ENCODE measurements at regions not wholly inside any gene's neighbourhood (a gene's known extent, or its start where the extent isn't known, plus 50 kb on each side); places are given as distances from the start of the nearest gene placed in this dataset.

GRCh38 chr5:162227075-162227474 is 159.5 kb downstream of the GABRG2 start:
- Histone ChIP-seq H3K4me1 (ENCODE audit: control insufficient read depth, extremely low read depth, insufficient read depth, low read length) (no peaks in the 10 kb centered on the region), H3K4me3 (ENCODE audit: control insufficient read depth in 2 of 3, extremely low read depth in 1 of 3, insufficient read depth in 2 of 3, low read depth in 1 of 3, low read length in 3 of 3) (no peak overlapping the region), H3K9me1 (ENCODE audit: control insufficient read depth, extremely low read depth, insufficient read depth, low read length) (no peaks in the 10 kb centered on the region), H4K20me1 (ENCODE audit: control insufficient read depth, extremely low read depth, insufficient read depth, low read length) (no peaks in the 10 kb centered on the region), H3K9ac (ENCODE audit: control insufficient read depth, extremely low read depth, insufficient read depth, low read length) (no peak overlapping the region), H3K27me3 (ENCODE audit: control insufficient read depth, extremely low read depth, insufficient read depth, low read length) (no peaks in the 10 kb centered on the region), H2AFZ (ENCODE audit: control insufficient read depth, low read length) (no peak overlapping the region), H3K4me2 (ENCODE audit: control insufficient read depth, extremely low read depth, insufficient read depth, low read depth, low read length) (no peak overlapping the region), H3K36me3 (ENCODE audit: control insufficient read depth in 2 of 2, extremely low read depth in 1 of 2, insufficient read depth in 2 of 2, low read length in 2 of 2) (no peaks in the 10 kb centered on the region), H3K27ac (ENCODE audit: control insufficient read depth, insufficient read depth, low read length) (no peak overlapping the region), H3K9me3 (ENCODE audit: control insufficient read depth, low read depth, low read length) (no peaks in the 10 kb centered on the region), H3K79me2 (ENCODE audit: control insufficient read depth, insufficient read depth, low read length) (no peaks in the 10 kb centered on the region)
- TF ChIP-seq EZH2 (IDR thresholded peaks at IDR 0.05; ENCODE audit: low read length), result no peak
- no peak for TF ChIP-seq CTCF (optimal IDR thresholded peaks at IDR 0.05 in 1 of 3, IDR thresholded peaks at IDR 0.05 in 1 of 3, conservative IDR thresholded peaks at IDR 0.05 in 1 of 3; ENCODE audit: extremely low read depth in 1 of 3, insufficient read depth in 2 of 3, low read length in 3 of 3)
- dilution Hi-C loops (cut with MboI; ENCODE audit: extremely low pct_ligation_motif_present, low sequenced_read_pairs), result no loop called here
- DNase-seq (ENCODE audit: low read depth, low spot score) (no peak), FAIRE-seq (no peak)

GRCh38 chr5:162230348-162230747 is 162.8 kb downstream of the GABRG2 start:
- Histone ChIP-seq H3K36me3 (ENCODE audit: control insufficient read depth in 2 of 2, extremely low read depth in 1 of 2, insufficient read depth in 2 of 2, low read length in 2 of 2) (no peaks in the 10 kb centered on the region), H3K9me3 (ENCODE audit: control insufficient read depth, low read depth, low read length) (no peaks in the 10 kb centered on the region), H4K20me1 (ENCODE audit: control insufficient read depth, extremely low read depth, insufficient read depth, low read length) (no peaks in the 10 kb centered on the region), H3K27ac (ENCODE audit: control insufficient read depth, insufficient read depth, low read length) (no peak overlapping the region), H2AFZ (ENCODE audit: control insufficient read depth, low read length) (no peak overlapping the region), H3K9me1 (ENCODE audit: control insufficient read depth, extremely low read depth, insufficient read depth, low read length) (no peaks in the 10 kb centered on the region), H3K27me3 (ENCODE audit: control insufficient read depth, extremely low read depth, insufficient read depth, low read length) (no peaks in the 10 kb centered on the region), H3K79me2 (ENCODE audit: control insufficient read depth, insufficient read depth, low read length) (no peaks in the 10 kb centered on the region), H3K4me1 (ENCODE audit: control insufficient read depth, extremely low read depth, insufficient read depth, low read length) (no peaks in the 10 kb centered on the region), H3K9ac (ENCODE audit: control insufficient read depth, extremely low read depth, insufficient read depth, low read length) (no peak overlapping the region), H3K4me3 (ENCODE audit: control insufficient read depth in 2 of 3, extremely low read depth in 1 of 3, insufficient read depth in 2 of 3, low read depth in 1 of 3, low read length in 3 of 3) (no peak overlapping the region), H3K4me2 (ENCODE audit: control insufficient read depth, extremely low read depth, insufficient read depth, low read depth, low read length) (no peak overlapping the region)
- DNase-seq (ENCODE audit: low read depth, low spot score), result no peak
- dilution Hi-C loops (cut with MboI; ENCODE audit: extremely low pct_ligation_motif_present, low sequenced_read_pairs), result no loop called here
- TF ChIP-seq EZH2 (IDR thresholded peaks at IDR 0.05; ENCODE audit: low read length) (no peak), CTCF (optimal IDR thresholded peaks at IDR 0.05 in 1 of 3, IDR thresholded peaks at IDR 0.05 in 1 of 3, conservative IDR thresholded peaks at IDR 0.05 in 1 of 3; ENCODE audit: extremely low read depth in 1 of 3, insufficient read depth in 2 of 3, low read length in 3 of 3) (no peak)
- FAIRE-seq, result no peak

All from keratinocyte (primary cell).